SK-N-SH treated with all-trans-retinoic acid at 6 μM for 48 hours (cell line): ENCODE measurements at regions not wholly inside any gene's neighbourhood (a gene's known extent, or its start where the extent isn't known, plus 50 kb on each side); places are given as distances from the start of the nearest gene placed in this dataset.

ENCODE experiments used
- ARNTL ChIP-seq: fragments of 450-650 bp; formaldehyde crosslinking; IDR thresholded peaks from 2 replicates; pipeline ENCODE4 v1.5.0; 2020; ENCODE audit warnings: low read depth, mild to moderate bottlenecking, moderate library complexity, borderline replicate concordance
- CSDC2 ChIP-seq: fragments of 250-450 bp; sonication (Bioruptor Pico); IDR thresholded peaks from 2 replicates; pipeline ENCODE4 v1.5.0; 2020; ENCODE audit warnings: mild to moderate bottlenecking, moderate library complexity
- ESRRG ChIP-seq: fragments of 250-450 bp; sonication (Bioruptor Pico); IDR thresholded peaks from 2 replicates; pipeline ENCODE4 v1.6.1; 2021; ENCODE audit warnings: mild to moderate bottlenecking
- OSR1 ChIP-seq: fragments of 250-450 bp; sonication (Bioruptor Pico); IDR thresholded peaks from 2 replicates; pipeline ENCODE4 v1.8.0; 2022; ENCODE audit warnings: moderate library complexity, mild to moderate bottlenecking, inconsistent platforms
- PATZ1 ChIP-seq: fragments of 250-450 bp; sonication (Bioruptor Pico); IDR thresholded peaks from 2 replicates; pipeline ENCODE4 v1.8.0; 2020; ENCODE audit warnings: mild to moderate bottlenecking, moderate library complexity, borderline replicate concordance
- RARB ChIP-seq: fragments of 250-450 bp; sonication (Bioruptor Pico); IDR thresholded peaks from 2 replicates; pipeline ENCODE4 v1.8.0; 2021; ENCODE audit warnings: mild to moderate bottlenecking, moderate library complexity
- SNAI2 ChIP-seq: fragments of 250-450 bp; sonication (Bioruptor Pico); IDR thresholded peaks from 2 replicates; pipeline ENCODE4 v1.5.0; 2020; ENCODE audit warnings: mild to moderate bottlenecking, moderate library complexity
- TCF4 ChIP-seq: fragments of 250-450 bp; sonication (Bioruptor Pico); IDR thresholded peaks from 2 replicates; pipeline ENCODE4 v1.8.0; 2021; ENCODE audit warnings: mild to moderate bottlenecking, moderate library complexity, borderline replicate concordance
- TOX ChIP-seq: fragments of 250-450 bp; sonication (Bioruptor Pico); IDR thresholded peaks from 2 replicates; pipeline ENCODE4 v1.8.0; 2021; ENCODE audit warnings: mild to moderate bottlenecking, moderate library complexity, borderline replicate concordance
- ZC3H10 ChIP-seq: fragments of 250-450 bp; sonication (Bioruptor Pico); IDR thresholded peaks from 2 replicates; pipeline ENCODE4 v1.5.1; 2021; ENCODE audit warnings: mild to moderate bottlenecking, moderate library complexity
- ZFP3 ChIP-seq: fragments of 250-450 bp; sonication (Bioruptor Pico); IDR thresholded peaks from 2 replicates; pipeline ENCODE4 v1.5.0; 2020; ENCODE audit warnings: mild to moderate bottlenecking, moderate library complexity
- ZFP30 ChIP-seq: fragments of 450-650 bp; formaldehyde crosslinking; IDR thresholded peaks from 2 replicates; pipeline ENCODE4 v1.5.0; 2022; ENCODE audit warnings: mild to moderate bottlenecking, moderate library complexity
- ZNF70 ChIP-seq: fragments of 450-650 bp; formaldehyde crosslinking; IDR thresholded peaks from 2 replicates; pipeline ENCODE4 v1.5.0; 2020; ENCODE audit warnings: mild to moderate bottlenecking, moderate library complexity
- TF ChIP-seq, protein P1 (sequence below): fragments of 250-450 bp; sonication (Bioruptor Pico); IDR thresholded peaks from 2 replicates; pipeline ENCODE4 v1.5.1; 2020; ENCODE audit warnings: low read depth, mild to moderate bottlenecking, moderate library complexity

GRCh38 chr9:103601287-103601686 lies 492.8 kb upstream of the SMC2 start:
- TF ChIP-seq RARB (CRISPR knock-in tag) (no peak), PATZ1 (CRISPR knock-in tag) (no peak), ARNTL (CRISPR knock-in tag) (no peak), ESRRG (CRISPR knock-in tag) (no peak), ZC3H10 (CRISPR knock-in tag) (no peak), ZFP3 (CRISPR knock-in tag) (no peak), OSR1 (CRISPR knock-in tag) (no peak), TOX (CRISPR knock-in tag) (no peak), TCF4 (CRISPR knock-in tag) (no peak), SNAI2 (CRISPR knock-in tag) (no peak), ZNF70 (CRISPR knock-in tag) (no peak), ZFP30 (CRISPR knock-in tag) (no peak), CSDC2 (no peak)
- TF ChIP-seq, protein P1, sequence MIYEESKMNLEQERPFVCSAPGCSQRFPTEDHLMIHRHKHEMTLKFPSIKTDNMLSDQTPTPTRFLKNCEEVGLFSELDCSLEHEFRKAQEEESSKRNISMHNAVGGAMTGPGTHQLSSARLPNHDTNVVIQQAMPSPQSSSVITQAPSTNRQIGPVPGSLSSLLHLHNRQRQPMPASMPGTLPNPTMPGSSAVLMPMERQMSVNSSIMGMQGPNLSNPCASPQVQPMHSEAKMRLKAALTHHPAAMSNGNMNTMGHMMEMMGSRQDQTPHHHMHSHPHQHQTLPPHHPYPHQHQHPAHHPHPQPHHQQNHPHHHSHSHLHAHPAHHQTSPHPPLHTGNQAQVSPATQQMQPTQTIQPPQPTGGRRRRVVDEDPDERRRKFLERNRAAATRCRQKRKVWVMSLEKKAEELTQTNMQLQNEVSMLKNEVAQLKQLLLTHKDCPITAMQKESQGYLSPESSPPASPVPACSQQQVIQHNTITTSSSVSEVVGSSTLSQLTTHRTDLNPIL (CRISPR knock-in tag): no peak
